NOMO-1 treated with DMSO at 0.1 percent for 48 hours (cell line): ENCODE measurements at regions not wholly inside any gene's neighbourhood (a gene's known extent, or its start where the extent isn't known, plus 50 kb on each side); places are given as distances from the start of the nearest gene placed in this dataset.

Source experiments
- DNase-seq: peaks from one replicate; lab custom pipeline; 2025; ENCODE audit not compliant: unreplicated experiment; lab: John Stamatoyannopoulos, UW

GRCh38 chr11:109856928-109857327 is 236.3 kb upstream of the ZC3H12C start:
- no peak for DNase-seq

DNA sequence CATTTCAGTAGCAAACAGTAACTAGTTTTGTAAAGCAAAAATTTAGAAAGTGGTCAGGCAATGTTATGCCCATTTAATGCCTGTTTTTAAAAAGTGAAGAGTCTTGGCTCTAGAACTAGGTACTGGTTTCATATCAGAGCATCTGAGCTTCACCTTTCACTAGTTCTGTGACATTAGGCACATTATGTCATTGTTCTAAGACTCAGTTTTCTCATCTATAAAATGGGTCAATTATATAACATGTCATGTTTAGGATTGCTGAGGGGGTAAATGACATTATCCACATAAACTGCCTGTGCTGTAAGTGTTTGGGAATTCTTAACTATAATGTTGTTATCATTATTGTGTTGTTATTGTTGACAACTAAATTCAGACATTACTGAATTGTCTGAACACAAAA is 235.6 kb upstream of the ZC3H12C start:
- no peak for DNase-seq

DNA sequence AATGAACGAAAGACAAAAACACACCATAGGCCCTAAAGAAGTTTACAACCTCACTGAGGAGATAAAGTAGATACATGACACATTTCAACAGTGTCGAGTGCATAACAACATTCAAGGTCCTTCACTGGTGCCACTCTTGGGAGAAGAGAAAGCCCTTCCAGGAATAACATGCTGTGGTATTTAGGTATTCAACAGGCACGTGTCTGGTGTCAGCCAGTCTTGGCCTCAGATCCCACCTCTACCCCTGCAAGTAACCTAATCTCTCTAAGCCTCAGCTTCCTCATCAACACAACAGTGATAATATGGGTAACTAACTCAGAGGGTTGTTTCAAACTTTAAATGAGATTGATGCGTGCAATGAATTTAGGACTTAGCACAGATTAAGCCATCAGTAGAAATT is 235.0 kb upstream of the ZC3H12C start:
- DNase-seq, result no peak

GRCh38 chr11:109859045-109859724 is 234.0 kb upstream of the ZC3H12C start:
- DNase-seq, result no peak

DNA sequence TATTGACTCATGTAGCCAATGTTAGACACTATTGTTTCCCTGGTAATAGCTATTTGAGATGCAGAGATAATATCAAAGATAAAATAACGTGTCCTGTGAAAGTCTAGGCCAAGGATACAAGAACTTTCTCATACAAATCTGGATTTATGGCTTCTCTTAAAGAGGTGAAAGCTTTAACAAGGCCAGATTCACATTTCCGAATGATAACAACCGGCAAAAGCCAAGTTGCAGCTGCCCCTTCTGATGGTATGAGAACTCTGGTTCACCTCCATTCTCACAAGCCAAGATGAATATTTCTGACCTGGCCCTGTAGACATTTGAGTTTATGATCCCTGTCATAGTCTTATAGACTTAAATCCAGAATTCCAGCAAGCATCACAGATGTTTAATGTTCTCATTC is 230.4 kb upstream of the ZC3H12C start:
- DNase-seq, result no peak

GRCh38 chr11:109864151-109864661 is 229.0 kb upstream of the ZC3H12C start:
- DNase-seq, result no peak

DNA sequence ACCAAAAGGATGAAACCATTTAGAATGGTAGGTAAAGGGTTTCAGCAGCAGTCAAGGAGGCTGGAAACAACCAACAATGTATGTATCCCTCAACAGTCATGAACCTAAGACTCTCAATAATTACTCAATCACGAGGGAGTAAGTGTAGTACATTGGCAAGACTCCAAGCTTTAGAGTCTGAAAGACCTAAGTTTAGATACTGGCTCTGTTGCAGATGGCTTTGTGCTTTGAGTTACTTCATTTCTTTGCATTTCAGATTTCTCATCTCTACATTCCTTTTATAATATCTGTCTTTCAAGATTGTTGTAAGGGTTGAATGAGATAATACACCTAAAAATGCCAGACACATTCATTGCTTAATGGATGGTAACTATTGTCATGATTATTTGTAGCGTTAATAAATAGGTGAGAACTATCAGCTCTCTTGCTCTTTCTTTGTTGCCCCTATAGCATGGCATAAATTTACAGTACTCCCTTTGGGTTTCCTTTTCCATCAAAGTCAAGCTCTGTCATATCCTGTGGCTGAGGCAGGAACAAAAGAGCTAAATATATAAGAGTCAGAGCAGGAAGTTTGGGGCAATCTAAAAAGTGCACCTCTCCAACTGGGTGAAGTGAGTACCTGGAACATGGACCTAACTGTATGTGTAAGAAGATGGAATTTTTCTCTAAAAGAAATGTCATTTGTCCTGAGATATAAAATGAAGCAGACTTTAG is 228.2 kb upstream of the ZC3H12C start:
- peak; percentile 4 for DNase-seq

DNA sequence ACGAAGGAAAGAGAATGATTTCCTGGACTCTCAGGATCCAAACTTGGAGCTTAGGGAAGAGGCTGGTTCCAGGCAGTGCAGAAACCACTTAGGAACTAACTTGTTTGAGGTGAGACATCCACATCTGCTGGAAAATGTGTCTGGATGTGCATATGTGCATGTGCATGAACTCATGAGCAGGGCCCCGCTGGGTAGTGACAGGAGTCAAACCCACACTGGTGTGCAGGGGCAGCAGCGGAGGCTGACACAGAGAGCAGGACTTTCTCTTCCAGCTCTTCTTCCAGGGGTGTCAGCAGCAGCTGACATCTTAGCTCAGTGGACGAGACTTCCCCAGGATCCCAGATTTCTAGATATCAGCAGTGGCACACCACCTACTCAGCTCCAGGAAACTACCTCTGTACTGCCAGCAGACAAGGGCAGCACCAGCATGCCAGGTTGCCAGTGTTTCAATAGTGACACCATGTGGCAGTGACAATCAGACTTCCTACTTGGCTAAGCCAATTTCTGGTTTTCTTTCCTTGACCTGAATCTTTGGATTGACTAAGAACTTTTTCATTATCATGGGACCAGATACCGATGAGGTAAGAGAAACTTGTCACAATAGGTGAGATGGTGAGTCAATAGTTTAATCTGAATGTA is 227.5 kb upstream of the ZC3H12C start:
- DNase-seq, result no peak

GRCh38 chr11:109867784-109868183 is 225.4 kb upstream of the ZC3H12C start:
- no peak for DNase-seq

GRCh38 chr11:109869536-109869935 is 223.7 kb upstream of the ZC3H12C start:
- no peak for DNase-seq

GRCh38 chr11:109870297-109870696 is 222.9 kb upstream of the ZC3H12C start:
- DNase-seq, result no peak

DNA sequence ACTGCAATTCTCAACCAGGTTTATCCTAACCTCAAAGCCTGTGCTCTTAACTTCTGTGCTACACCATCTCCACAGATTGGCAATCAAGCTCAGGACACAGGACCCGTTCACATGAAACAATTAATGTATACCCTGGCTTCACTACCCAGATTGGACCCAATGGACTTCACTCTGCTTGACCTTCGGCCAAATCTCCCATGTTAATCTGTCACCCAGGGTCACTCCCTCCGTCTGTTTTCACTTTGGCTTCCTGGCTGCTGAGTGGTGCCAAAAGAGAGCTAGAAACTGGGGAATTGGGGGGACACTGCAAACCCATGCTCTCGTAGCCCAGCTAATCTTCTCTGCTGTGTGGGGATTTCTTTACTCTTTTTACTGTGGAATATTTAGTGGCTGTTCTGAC is 216.1 kb upstream of the ZC3H12C start:
- no peak for DNase-seq

GRCh38 chr11:109884501-109884900 is 208.7 kb upstream of the ZC3H12C start:
- DNase-seq, result no peak

DNA sequence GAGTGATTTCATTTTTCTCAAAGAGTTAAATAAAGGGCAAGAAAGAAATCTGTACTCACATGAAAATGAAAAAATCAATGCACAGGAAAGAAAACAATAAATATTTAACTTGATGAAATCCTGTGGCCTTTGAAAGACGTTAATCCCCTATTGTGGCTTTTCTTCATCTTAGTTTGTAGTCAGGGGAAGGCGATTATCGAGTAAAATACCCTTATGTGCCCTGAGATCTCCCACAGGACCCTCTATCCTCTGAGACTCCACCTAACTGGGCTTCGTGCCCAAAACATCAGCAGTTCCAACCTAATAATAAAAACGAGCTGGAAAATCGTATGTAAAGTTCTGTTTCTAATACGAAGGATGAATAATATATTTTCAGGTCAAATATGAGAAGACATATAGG is 208.2 kb upstream of the ZC3H12C start:
- no peak for DNase-seq

DNA sequence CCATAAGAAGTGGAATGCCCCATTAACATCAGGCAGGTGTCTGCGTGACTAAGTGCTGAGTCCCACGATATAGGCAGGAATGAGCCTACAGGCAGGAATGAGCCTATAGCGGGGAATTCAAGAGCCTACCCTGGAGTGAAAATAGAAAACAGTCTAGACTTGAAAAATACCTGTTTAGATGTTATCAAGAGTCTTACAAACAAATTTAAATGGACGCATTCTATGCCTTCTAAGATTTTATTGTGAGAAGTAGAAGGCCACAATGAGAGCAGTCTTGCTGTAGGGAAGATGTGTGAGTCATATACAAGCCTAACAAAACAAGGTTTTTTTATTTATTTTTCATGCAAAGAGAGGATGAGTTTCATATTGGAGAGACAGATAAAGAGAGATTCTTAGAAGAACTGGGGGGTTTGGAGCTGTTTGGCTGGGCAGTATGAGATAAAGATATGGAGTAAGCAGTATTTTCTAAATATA is 200.8 kb upstream of the ZC3H12C start:
- DNase-seq, result no peak

GRCh38 chr11:109894242-109894641 is 198.9 kb upstream of the ZC3H12C start:
- no peak for DNase-seq

DNA sequence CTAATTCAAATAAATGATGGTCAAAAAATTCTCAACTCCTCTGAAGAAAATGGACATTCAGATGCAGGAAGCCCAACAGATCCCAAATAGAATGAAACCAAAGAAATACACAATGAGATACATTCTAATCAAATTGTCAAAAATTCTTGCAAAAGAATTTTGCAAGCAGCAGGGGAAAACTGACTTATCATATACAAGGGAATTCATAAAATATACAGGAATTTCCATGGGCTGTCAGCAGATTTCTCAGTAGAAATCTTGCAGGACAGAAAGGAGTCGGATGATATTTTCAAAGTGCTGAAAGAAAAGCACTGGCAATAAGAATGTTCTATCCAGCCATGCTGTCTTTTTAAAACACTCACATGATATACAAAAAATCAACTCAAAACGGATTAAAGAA is 194.6 kb upstream of the ZC3H12C start:
- DNase-seq, result no peak

DNA sequence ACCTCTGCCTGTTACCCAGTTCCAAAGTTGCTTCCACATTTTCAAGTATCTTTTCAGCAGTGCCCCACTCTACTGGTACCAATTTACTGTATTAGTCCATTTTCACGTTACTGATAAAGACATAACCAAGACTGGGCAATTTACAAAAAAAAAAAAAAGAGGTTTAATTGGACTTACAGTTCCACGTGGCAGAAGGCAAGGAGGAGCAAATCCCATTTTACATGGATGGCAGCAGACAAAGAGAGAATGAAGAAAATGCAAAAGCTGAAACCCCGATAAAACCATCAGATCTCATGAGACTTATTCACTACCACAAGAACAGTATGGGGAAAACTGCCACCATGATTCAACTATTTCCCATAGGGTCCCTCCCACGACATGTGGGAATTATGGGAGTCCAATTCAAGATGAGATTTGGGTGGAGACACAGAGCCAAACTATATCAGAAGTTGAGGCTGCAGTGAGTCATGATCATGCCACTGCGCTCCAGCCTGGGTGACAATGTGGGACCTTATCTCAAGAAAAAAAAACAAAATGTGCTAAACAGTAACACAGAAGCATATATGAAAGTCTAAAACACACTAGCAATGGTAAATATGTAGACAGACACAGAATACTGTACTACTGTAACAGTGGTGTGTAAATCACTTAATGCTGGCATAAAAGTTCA is 190.3 kb upstream of the ZC3H12C start:
- no peak for DNase-seq

- DNase-seq, result peak; percentile 58
Observed at GRCh38 chr11:109911488-109911887, 181.7 kb upstream of the ZC3H12C start.

GRCh38 chr11:109914038-109914437 is 179.2 kb upstream of the ZC3H12C start:
- DNase-seq, result no peak
